H1 (cell line): ENCODE measurements at regions not wholly inside any gene's neighbourhood (a gene's known extent, or its start where the extent isn't known, plus 50 kb on each side); places are given as distances from the start of the nearest gene placed in this dataset.

Source experiments
- CTCF ChIP-seq, 3 experiments: IDR thresholded peaks; 1 replicate in 2 of 3; 2 replicates in 1 of 3; pipeline versions ENCODE4 v1.5.1 to v1.6.1; 2011; ENCODE audit warnings: low read length in 3 of 3, mild to moderate bottlenecking in 3 of 3, inconsistent platforms in 2 of 3, low read depth in 1 of 3, moderate library complexity in 1 of 3; ENCODE audit not compliant: insufficient read depth in 1 of 3; ENCODE audit errors: control extremely low read depth in 1 of 3
- FOSL1 ChIP-seq: IDR thresholded peaks from 2 replicates; pipeline ENCODE4 v1.6.1; 2011; ENCODE audit warnings: mild to moderate bottlenecking, low read depth, low read length, moderate library complexity; ENCODE audit not compliant: insufficient read depth
- RBBP5 ChIP-seq: IDR thresholded peaks from 2 replicates; pipeline ENCODE4 v1.7.1; 2012; ENCODE audit warnings: low read depth, mild to moderate bottlenecking, inconsistent platforms, low read length, moderate library complexity, borderline replicate concordance
- SRF ChIP-seq: IDR thresholded peaks from 2 replicates; pipeline ENCODE4 v1.6.1; 2011; ENCODE audit warnings: mild to moderate bottlenecking, low read depth, low read length, moderate library complexity

DNA sequence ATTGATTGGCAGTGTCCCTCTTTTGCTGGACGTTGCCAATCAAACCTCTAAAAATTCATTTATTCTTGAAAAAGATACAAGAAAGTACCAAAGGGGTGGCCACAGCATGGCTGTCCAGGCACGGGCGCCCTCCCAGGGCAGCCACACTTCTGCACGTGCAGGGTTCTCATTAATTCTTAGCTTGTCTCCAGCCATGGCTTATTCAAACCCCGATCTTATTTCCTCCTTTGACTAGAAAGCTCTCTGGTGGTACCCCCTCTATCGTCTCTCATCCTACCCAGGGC is 123.9 kb downstream of the CTTN start (continued):
- TF ChIP-seq SRF (no peak), FOSL1 (no peak), CTCF (IDR thresholded peaks at IDR 0.05; ENCODE audit: control extremely low read depth in 1 of 3, insufficient read depth in 1 of 3, low read depth in 1 of 3, low read length in 3 of 3) (no peak), RBBP5 (no peak)
